ENCODE measurements at regions not wholly inside any gene's neighbourhood (a gene's known extent, or its start where the extent isn't known, plus 50 kb on each side); places are given as distances from the start of the nearest gene placed in this dataset.

- DNase-seq (ENCODE audit: low spot score) = no peak
- Histone ChIP-seq H3K27ac (no peak overlapping the region), H3K36me3 (no peaks in the 10 kb centered on the region), H3K4me1 (no peaks in the 10 kb centered on the region), H3K4me3 (no peak overlapping the region), H3K27me3 (no peaks in the 10 kb centered on the region), H3K9me3 (no peaks in the 10 kb centered on the region)
- TF ChIP-seq, protein P1, sequence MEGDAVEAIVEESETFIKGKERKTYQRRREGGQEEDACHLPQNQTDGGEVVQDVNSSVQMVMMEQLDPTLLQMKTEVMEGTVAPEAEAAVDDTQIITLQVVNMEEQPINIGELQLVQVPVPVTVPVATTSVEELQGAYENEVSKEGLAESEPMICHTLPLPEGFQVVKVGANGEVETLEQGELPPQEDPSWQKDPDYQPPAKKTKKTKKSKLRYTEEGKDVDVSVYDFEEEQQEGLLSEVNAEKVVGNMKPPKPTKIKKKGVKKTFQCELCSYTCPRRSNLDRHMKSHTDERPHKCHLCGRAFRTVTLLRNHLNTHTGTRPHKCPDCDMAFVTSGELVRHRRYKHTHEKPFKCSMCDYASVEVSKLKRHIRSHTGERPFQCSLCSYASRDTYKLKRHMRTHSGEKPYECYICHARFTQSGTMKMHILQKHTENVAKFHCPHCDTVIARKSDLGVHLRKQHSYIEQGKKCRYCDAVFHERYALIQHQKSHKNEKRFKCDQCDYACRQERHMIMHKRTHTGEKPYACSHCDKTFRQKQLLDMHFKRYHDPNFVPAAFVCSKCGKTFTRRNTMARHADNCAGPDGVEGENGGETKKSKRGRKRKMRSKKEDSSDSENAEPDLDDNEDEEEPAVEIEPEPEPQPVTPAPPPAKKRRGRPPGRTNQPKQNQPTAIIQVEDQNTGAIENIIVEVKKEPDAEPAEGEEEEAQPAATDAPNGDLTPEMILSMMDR (IDR thresholded peaks at IDR 0.05) = no peak
Observed at GRCh38 chr2:240336820-240337427, 98.5 kb upstream of the GPC1 start.

GRCh38 chr2:240338274-240338673, 97.2 kb upstream of the GPC1 start:
- no peak for DNase-seq (ENCODE audit: low spot score)
- H3K9me3 ChIP-seq = no peaks in the 10 kb centered on the region
- no peaks in the 10 kb centered on the region for H3K27me3 ChIP-seq
- H3K36me3 ChIP-seq = no peaks in the 10 kb centered on the region
- TF ChIP-seq, protein P1 (IDR thresholded peaks at IDR 0.05) = no peak
- H3K4me1 ChIP-seq = no peaks in the 10 kb centered on the region
- H3K4me3 ChIP-seq = no peak overlapping the region
- no peak overlapping the region for H3K27ac ChIP-seq

GRCh38 chr2:240339411-240340360, 95.8 kb upstream of the GPC1 start:
- Histone ChIP-seq H3K4me1 (no peaks in the 10 kb centered on the region), H3K27me3 (no peaks in the 10 kb centered on the region), H3K27ac (no peak overlapping the region), H3K36me3 (no peaks in the 10 kb centered on the region), H3K4me3 (no peak overlapping the region), H3K9me3 (peaks cover 0 to 6% of the 10 kb centered on the region in 2 donors)
- TF ChIP-seq, protein P1 (IDR thresholded peaks at IDR 0.05) = no peak
- no peak for DNase-seq (ENCODE audit: low spot score)

DNA sequence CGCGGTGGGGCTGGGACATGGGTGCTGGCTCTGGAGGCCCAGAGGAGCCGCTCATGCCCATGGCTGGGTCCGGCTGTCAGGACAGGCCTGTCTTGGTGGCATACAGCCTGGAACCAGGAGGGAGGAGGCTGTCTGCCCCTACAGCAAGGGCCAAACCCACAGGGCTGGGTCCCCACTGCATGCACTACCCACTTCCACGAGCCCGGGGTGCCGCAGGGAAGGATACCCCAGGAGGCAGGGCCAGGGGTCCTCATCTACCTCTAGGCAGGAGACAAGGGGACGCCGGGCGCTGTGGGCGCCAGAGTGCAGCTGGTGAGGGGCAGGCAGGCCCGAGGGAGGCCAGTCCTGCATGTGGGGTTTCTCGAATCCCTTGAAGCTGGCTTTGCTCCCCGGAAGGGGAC, 95.1 kb upstream of the GPC1 start:
- H3K4me3 ChIP-seq = no peak overlapping the region
- H3K27me3 ChIP-seq = no peaks in the 10 kb centered on the region
- no peak overlapping the region for H3K27ac ChIP-seq
- H3K9me3 ChIP-seq = peaks cover 4 to 13% of the 10 kb centered on the region in 2 donors
- no peaks in the 10 kb centered on the region for H3K4me1 ChIP-seq
- no peak for DNase-seq (ENCODE audit: low spot score)
- no peaks in the 10 kb centered on the region for H3K36me3 ChIP-seq
- TF ChIP-seq, protein P1 (IDR thresholded peaks at IDR 0.05) = no peak

- H3K27ac ChIP-seq = no peak overlapping the region
- H3K9me3 ChIP-seq = peaks cover 6 to 13% of the 10 kb centered on the region in 2 donors
- no peaks in the 10 kb centered on the region for H3K27me3 ChIP-seq
- DNase-seq (ENCODE audit: low spot score) = no peak
- H3K4me1 ChIP-seq = no peaks in the 10 kb centered on the region
- H3K36me3 ChIP-seq = no peaks in the 10 kb centered on the region
- TF ChIP-seq, protein P1 (IDR thresholded peaks at IDR 0.05) = no peak
- H3K4me3 ChIP-seq = no peak overlapping the region
Observed at GRCh38 chr2:240341064-240341463, 94.4 kb upstream of the GPC1 start.

All from right atrium auricular region (tissue), 2 donors.